ENCODE measurements at regions not wholly inside any gene's neighbourhood (a gene's known extent, or its start where the extent isn't known, plus 50 kb on each side); places are given as distances from the start of the nearest gene placed in this dataset.
"Not testable (repeated sequence)": the region's sequence is repeated elsewhere in the genome, so short reads cannot be mapped to it uniquely, and the experiment has no call there.

DNA sequence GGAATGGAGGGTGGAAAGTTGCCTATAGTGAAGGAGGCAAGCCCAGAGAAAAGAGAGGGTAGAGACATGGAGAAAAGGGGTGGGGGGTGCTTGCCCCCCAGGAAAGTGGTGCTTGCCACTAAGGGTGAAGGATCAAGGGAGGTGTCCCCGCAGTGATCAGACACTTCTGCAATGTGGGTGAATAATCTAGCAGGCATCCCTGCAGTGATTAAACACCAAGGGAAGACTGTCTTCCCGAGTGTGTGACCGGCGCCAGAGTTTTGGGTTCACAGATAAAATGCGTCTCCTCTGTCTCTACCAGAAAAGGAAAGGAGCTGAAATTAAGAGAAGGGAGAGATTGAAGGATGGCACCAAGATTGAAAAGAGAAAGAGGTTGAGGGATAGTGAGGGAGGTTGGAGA is 1076.9 kb downstream of the DNAJB9 start:
- not testable (repeated sequence) for DNase-seq

DNA sequence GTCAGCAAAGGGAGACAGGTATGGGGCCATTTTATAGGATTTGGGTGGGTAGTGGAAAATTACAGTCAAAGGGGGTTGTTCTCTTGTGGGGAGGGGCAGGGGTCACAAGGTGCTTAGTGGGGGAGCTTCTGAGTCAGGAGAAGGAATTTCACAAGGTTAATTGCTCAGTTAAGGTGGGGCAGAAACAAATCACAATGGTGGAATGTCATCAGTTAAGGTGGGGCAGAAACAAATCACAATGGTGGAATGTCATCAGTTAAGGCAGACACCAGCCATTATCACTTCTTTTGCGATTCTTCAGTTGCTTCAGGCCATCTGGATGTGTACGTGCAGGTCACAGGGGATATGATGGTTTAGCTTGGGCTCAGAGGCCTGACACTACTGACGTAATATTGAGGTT is 1077.6 kb downstream of the DNAJB9 start:
- DNase-seq, result not testable (repeated sequence)

DNA sequence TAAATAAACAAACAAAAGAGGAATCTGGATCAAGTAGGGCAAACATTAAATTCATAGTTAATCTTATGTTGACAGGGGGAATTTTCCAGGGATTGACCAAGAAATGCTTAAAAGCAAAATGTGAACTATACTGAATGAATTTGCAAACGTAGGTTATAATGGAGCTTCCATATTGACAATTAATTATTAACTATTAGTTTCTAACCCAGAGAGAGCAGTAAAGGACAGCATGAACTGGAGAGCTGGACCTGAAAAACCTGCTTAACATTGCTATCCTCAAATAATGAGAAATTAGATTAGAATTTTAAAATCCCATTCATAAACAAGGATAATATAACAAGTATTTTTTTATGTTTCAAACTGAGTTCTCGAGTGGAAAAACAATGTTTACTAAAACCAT is 1089.6 kb downstream of the DNAJB9 start:
- no peak for DNase-seq

DNA sequence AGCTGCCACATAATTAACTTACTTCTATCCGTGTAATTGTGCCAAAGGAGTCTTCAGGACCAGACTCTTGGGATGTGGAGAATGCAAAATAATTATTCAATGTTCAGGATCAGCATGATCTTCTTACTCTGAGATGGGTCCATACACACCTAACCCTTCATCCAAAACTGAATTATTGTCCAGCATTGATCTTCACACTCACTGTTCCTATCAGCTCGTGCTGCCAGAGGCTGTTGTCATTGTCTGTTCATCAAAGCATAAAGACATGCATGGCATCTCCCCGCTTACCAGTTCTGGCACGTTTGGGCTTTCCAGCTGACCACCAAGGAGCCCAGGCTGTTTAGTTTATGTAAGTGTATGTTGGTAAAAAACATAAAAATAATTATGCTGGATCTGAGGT is 1090.7 kb downstream of the DNAJB9 start:
- no peak for DNase-seq

DNA sequence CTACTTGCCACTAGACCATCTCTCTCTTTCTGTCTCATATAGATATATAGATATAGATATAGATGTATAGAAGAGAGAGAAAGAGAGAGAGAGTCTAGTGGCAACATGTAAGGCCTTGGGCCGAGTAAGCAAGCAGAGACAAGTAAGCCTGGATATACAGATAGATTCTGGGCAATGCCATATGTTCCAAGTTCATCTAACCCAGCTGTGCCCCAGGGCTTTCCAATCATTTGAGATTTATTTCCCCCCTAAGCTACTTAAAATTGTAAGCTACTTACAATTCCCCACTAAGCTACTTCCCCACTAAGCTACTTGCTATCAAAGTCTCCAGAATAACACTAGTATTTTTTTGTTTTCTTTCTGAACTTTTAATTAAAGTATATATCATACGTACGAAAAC is 1094.1 kb downstream of the DNAJB9 start:
- no peak for DNase-seq

DNA sequence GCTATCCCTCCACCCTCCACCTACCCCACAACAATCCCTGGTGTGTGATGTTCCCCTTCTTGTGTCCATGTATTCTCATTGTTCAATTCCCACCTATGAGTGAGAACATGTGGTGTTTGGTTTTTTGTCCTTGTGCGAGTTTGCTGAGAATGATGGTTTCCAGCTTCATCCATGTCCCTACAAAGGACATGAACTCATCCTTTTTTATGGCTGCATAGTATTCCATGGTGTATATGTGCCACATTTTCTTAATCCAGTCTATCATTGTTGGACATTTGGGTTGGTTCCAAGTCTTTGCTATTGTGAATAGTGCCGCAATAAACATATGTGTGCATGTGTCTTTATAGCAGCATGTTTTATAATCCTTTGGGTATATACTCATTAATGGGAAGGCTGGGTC is 1117.6 kb downstream of the DNAJB9 start:
- DNase-seq, result not testable (repeated sequence)

DNA sequence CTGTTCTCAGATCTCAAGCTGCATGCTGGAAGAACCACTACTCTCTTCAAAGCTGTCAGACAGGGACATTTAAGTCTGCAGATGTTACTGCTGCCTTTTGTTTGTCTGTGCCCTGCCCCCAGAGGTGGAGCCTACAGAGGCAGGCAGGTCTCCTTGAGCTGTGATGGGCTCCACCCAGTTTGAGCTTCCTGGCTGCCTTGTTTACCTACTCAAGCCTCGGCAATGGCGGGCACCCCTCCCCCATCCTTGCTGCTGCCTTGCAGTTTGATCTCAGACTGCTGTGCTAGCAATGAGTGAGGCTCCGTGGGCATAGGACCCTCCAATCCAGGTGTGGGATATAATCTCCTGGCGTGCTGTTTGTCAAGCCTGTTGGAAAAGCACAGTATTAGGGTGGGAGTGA is 1122.9 kb downstream of the DNAJB9 start:
- DNase-seq, result not testable (repeated sequence)

DNA sequence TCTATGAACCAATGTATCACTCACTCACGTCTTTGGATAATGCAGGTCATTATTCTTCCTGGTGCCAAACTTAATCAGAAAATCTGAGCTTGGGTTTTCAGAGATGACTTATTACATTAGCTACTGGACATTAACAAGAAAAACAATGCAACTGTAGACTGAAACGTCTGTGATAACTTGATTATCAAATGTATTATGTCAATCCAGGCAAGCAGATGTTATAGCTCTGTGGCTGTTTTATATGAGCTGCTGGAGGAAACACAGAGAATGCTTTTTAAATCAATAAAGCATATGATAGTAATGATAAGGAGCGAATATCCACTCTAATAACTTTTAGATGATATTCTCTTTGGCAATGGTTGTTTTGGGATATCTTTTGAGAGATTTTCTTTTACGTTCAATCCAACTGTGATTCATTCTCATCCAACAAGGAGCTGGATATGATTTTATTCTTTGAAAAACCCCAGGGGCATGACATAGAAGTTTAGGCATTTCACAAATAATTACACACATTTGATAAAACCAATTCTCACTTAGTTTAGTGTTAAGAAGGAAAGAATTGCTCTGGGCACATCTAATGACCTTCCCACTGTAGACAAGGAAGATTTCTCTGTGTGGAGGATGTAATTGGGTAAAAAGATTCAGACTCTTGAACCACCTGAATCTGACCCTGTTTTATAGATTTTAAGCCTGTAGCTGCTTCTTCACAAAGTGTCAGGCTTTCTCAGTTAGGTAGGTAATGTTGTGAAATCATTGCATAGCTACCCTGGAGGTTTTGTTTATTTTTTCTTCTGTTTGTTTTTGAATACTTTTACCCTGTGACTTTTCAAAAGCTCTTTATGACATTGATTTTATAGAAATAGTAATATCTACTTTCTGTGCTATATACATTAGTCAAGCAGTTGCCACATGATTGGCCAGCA is 1124.7 kb downstream of the DNAJB9 start:
- no peak for DNase-seq

DNA sequence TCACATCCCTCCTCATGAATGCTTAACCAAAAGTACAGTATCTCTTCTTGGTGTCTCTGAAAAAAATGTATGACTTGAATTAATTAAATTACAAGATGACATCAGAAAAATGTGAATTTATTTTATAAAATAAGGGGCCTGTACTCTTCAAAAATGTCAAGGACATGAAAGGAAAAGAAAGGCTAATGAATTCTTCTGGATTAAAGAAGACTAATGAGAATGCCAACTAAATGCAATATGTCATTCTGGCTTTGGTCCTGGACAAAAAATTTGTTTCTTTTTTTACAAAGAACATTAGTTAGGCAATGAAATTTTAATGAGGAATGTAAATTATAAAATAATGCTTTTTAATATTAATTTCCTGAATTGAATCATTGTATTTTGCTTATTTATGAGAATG is 1125.7 kb downstream of the DNAJB9 start:
- DNase-seq, result no peak

DNA sequence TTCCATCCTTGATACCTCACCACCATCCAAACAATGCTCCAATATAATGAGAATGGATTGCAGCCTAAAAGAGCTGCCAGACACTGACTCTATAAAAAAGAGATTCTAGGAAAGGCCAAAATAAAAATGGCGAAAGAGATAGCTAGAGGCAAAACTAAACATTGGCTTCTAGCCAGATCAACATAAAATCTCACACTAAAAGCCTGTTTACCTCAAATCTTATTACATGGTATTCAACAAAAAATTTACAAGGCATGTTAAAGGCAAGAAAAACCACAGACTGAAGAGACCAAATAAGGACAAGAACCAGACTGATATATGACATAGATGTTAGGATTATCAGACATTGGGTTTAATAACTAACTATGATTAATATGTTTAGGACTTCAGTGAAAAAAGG is 1127.0 kb downstream of the DNAJB9 start:
- no peak for DNase-seq

DNA sequence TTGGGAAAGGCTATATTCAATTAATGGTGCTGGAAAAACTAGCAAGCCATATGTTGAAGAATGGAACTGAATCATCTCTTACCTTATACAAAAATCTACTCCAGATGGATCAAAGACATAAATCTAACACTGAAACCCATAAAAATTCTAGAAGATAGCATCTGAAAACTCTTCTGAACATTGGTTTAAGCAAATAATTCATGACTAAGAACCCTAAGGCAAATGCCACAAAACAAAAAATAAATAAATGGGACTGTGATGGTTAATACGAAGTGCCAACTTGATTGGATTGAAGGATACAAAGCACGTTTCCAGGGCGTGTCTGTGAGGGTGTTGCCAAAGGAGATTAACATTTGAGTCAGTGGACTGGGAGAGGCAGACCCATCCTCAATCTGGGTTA is 1130.0 kb downstream of the DNAJB9 start:
- no peak for DNase-seq

DNA sequence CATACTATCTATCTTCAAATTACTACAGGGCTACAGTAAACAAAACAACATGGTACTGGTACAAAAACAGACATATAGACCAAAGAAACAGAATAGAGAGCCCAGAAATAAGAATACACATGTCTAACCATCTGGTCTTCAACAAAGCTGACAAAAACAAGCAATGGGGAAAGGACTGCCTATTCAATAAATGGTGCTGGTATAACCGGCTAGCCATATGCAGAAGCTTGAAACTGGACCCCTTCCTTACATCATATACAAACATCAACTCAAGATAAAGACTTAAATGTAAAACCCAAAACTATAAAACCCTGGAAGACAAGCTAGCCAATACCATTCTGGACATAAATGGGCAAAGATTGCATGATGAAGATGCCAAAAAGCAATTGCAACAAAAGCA is 1143.7 kb downstream of the DNAJB9 start:
- no peak for DNase-seq

DNA sequence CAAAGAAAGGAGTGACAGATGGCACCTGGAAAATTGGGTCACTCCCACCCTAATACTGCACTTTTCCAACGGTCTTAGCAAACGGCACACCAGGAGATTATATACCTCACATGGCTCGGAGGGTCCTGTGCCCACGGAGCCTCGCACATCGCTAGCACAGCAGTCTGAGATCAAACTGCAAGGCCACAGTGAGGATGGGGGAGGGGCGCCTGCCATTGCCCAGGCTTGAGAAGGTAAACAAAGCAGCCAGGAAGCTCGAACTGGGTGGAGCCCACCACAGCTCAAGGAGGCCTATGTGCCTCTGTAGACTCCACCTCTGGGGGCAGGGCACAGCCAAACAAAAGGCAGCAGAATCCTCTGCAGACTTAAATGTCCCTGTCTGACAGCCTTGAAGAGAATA is 1149.7 kb downstream of the DNAJB9 start:
- DNase-seq, result not testable (repeated sequence)

DNA sequence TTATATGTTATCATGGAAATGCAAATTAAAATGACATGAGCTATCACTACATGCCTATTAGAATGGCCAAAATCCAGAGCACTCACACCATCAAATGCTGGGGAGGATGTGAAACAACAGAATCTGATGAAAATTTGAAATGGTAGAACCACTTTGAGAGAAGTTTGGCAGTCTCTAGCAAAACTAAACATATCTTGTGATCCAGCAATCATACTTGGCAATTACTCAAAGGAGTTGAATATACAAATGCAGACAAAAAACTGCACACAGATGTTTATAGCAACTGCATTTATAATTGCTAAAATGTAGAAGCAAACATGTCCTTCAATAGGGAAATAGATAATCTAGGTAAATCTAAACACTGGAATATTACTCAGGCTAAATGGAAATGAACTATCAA is 1164.9 kb downstream of the DNAJB9 start:
- no peak for DNase-seq

DNA sequence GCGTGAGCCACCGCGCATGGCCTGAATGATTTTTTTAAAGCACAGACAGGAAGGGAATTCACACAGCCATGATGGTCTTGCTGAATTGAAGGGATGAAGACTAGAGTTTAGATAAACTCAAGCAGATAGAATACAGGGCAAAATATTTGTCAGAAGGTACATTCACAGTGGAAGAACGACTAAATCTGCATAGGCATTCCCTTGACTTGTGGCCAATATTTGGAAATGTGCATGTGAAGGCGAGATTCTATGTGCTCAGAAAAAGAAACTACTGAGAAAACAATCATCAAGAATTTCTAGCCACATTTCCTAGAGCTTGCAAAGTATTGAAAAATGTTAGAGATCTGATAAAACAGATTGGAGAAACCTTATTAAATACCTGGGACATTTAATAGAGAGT is 1166.2 kb downstream of the DNAJB9 start:
- DNase-seq, result no peak

DNA sequence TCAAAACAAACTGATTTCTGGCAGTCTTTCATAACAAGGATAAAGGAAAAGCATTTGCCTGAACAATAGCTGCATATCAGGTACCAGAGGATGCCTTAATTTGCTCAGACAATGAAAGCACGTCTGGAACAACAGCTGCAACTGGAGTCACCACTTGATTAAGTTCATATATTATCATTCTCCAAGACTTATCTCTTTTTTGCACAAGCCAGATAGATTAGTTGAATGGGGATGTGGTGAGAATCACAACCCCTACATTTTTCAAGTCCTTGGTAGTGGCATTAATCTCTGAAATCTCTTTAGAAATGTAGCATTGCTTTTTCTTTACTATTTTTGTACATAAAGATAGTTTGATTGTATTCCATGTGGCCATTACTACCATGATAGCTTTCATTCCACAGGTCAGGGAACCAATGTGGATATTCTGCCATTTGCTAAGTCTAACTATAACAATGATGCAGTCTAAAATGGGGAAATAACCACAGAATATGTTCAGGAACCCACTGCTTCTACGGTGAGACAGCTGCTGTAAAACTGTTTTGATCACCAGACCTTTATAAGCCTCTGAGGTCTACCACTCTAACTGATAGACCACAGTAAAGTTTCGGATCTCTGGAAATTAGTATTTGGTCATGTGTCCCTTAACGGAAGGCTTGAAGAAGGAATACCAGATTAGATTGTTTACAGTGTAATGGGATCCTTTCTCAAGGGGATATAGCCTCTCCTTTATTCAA is 1176.2 kb downstream of the DNAJB9 start:
- no peak for DNase-seq

DNA sequence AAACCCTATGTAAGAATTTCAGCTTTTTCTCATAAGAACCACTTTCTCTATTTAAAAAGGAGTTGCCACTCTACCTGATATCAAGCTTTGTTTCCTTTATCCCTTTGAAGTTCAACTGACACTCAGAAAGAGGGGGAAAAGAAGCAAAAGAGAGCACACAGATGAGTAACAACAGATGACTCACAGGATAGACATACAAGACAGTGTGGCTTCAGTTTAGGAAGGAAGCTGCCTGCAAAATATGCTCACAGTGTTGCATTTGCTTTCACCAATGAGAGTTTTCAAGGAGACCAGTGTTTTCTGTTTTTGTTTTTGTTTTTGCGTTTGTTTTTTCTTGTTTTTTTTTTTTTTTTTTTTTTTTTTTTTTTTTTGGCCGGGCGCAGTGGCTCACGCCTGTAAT is 1181.6 kb downstream of the DNAJB9 start:
- no peak for DNase-seq

DNA sequence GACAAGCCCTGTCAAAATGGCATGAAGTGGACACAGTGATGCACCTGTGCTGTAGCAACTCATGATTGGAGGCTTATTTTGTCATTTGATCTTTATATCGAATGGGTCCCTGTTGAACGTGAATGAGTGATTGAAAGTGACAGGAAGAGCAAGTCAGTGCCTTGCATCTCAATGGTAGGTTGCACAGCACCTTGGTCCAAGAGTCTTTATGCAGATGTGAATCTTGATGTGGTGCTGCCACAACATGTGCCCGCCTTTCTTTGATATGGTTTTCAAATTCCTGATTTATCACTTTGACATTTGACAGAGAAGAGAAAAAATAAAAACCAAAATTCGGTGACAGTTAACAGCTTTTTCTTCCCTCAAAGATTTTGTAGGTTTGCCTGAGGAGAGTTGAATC is 1182.4 kb downstream of the DNAJB9 start:
- DNase-seq, result no peak

DNA sequence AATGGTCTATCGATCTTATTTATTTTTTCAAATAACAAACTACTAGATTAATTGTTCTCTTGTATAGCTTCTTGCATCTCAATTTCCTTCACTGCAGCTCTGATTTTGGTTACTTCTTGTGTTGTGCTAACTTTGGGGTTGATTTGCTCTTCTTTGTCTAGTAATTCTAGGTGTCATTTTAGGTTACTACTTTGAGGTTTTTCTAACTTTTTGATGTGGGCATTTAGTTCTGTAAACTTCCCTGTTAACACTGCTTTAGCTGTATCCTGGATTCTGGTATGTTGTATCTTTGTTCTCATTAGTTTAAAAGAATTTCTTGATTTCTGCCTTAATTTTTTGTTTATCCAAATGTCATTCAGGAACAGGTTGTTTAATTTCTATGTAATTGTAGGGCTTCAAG is 1188.0 kb downstream of the DNAJB9 start:
- no peak for DNase-seq

DNA sequence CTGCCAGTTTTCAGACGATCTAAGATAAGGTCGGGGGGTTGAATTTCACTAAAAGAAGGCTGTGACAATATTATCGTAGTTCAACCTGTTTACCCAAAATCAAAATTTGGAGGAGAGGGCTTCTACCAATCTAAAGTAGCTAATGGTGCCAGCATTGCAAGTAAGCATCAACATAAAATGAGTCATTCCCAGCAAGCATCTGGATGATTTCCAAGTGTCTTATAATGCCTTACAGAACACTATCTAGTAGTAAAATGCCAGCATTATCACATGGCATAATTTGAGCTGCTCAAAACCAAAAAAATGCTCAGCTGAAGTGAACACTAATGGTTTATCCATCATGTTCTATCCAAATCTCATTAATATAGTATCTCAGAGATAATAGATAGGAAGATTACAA is 1193.9 kb downstream of the DNAJB9 start:
- no peak for DNase-seq

DNA sequence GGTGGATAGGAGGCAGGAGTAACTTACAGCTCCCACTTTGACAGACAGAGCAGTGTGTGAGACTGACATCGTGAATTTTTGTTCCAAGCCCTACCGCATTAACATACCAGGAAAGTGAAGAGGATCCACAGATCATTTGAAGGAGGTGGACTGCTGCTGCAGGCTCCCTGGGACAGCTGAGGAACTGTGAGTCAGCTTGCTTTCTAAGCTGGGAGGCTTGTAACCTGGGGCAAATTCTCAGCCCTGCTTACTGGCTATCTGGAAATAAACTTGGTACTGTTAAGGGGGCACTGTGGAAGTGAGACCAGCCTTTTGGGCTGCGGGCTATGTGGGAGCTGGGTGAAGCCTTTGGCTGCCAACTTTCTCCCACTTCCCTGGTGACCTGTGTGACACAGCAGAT is 1202.5 kb downstream of the DNAJB9 start:
- no peak for DNase-seq

DNA sequence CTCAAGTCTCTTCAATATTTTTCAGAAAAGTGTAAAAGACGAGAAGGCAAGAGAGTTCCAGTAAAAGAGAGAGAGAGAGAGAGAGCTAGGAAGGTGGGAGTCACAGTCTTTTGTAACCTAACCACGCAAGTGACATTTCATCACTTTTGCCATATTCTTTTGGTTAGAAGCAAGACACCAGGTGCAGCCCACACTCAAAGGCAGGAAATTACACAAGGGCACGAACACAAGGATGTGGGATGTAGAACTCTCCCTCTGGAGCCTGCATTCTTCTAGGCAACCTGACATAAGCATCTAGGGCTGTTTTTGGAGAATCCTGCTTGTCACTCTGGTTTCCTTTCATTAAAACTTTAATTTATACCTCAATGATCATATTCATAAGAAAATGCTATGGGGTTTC is 1213.1 kb downstream of the DNAJB9 start:
- no peak for DNase-seq

DNA sequence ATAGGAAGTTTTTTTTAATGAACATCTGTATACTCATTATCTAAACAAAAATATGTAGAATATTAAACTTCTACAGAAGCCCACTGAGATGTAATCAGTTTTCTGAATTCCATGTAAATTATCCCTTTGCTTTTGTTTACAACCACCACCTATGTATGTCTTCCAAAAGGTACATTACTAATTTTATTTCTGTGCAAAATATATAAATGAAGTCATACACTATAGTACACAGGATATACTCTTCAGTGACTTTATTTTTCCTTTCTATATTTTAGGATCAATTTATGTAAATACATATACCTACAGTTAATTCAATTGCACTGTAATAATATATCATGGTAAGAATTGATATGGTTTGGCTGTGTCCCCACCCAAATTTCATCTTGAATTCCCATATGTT is 1236.9 kb downstream of the DNAJB9 start:
- DNase-seq, result no peak

DNA sequence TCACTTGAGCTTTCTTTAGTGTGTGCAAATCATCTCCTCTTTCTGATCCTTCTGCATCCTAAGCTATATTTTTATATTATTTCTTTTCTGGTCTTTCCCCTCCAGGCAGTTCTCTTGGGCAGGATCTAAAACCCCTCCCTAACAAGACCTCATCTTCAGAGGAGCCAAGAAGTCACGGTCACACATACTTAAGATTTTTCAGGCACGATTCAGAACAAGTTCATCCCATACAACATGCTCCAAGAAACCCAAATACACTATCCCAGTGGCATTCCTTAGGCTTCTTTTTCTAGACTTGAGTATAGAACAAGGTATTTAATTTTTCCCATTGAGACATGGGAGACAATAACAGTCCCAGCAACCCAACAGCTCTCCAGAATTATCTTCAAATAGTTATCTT is 1251.5 kb downstream of the DNAJB9 start:
- DNase-seq, result no peak

All from NCI-H2107 (cell line).